Peyer's patch (tissue), 4 donors: ENCODE measurements at regions not wholly inside any gene's neighbourhood (a gene's known extent, or its start where the extent isn't known, plus 50 kb on each side); places are given as distances from the start of the nearest gene placed in this dataset.
"Not testable (repeated sequence)": the region's sequence is repeated elsewhere in the genome, so short reads cannot be mapped to it uniquely, and the experiment has no call there.

Experiments used
- DNase-seq, 3 donors: peaks; one replicate each; pipeline ENCODE4 v3.0.0-alpha.2; 2017 to 2019
- H3K27ac ChIP-seq, 4 donors: fragments of 200-600 bp; sonication (generic); one replicate each; pipeline ENCODE4 v1.5.1; 2016 to 2019
- H3K27me3 ChIP-seq, 2 donors: fragments of 200-600 bp; sonication (generic); one replicate each; pipeline ENCODE4 v1.5.1; 2019
- H3K36me3 ChIP-seq, 3 donors: fragments of 200-600 bp; sonication (generic); one replicate each; pipeline ENCODE4 v1.5.1; 2016 to 2019
- H3K4me1 ChIP-seq, 4 donors: fragments of 200-600 bp; sonication (generic); one replicate each; pipeline ENCODE4 v1.5.1; 2016 to 2019
- H3K4me3 ChIP-seq, 4 donors: fragments of 200-600 bp; sonication (generic); 1 replicate in 3 of 4; 2 replicates in 1 of 4; pipeline ENCODE4 v1.5.1; 2016 to 2019; ENCODE audit warnings: mild to moderate bottlenecking in 1 of 4
- H3K9me3 ChIP-seq, 4 donors: fragments of 200-600 bp; sonication (generic); one replicate each; pipeline ENCODE4 v1.5.1; 2016 to 2019; ENCODE audit warnings: mild to moderate bottlenecking in 1 of 4
- CTCF ChIP-seq, 6 experiments: fragments of 450-650 bp in 4 of 6; fragments of 200-600 bp in 2 of 6; sonication (generic) in 1 of 6; IDR thresholded peaks; one replicate each; pipeline ENCODE4 v1.5.1; 2017 to 2019; ENCODE audit warnings: antibody characterized with exemption in 6 of 6, mild to moderate bottlenecking in 3 of 6, moderate library complexity in 1 of 6
- POLR2A ChIP-seq, 2 donors: fragments of 450-650 bp; IDR thresholded peaks; one replicate each; pipeline ENCODE4 v1.5.1; 2017; ENCODE audit warnings: antibody characterized with exemption in 2 of 2, mild to moderate bottlenecking in 2 of 2, moderate library complexity in 2 of 2

- TF ChIP-seq POLR2A (IDR thresholded peaks at IDR 0.05) (no peak), CTCF (IDR thresholded peaks at IDR 0.05) (no peak)
- DNase-seq = no peak
- Histone ChIP-seq H3K9me3 (no peaks in the 10 kb centered on the region), H3K27me3 (no peaks in the 10 kb centered on the region), H3K36me3 (no peaks in the 10 kb centered on the region), H3K4me1 (no peaks in the 10 kb centered on the region), H3K27ac (no peak overlapping the region), H3K4me3 (no peak overlapping the region)
Measured at GRCh38 chr9:73280113-73280512, 128.4 kb downstream of the ANXA1 start.

- no peaks in the 10 kb centered on the region for H3K27me3 ChIP-seq
- no peak for DNase-seq
- no peak for TF ChIP-seq CTCF (IDR thresholded peaks at IDR 0.05)
- TF ChIP-seq POLR2A (IDR thresholded peaks at IDR 0.05) = no peak
- H3K27ac ChIP-seq = no peak overlapping the region
- no peaks in the 10 kb centered on the region for H3K9me3 ChIP-seq
- no peaks in the 10 kb centered on the region for H3K4me1 ChIP-seq
- no peak overlapping the region for H3K4me3 ChIP-seq
- no peaks in the 10 kb centered on the region for H3K36me3 ChIP-seq
Measured at GRCh38 chr9:73284377-73284776, 132.7 kb downstream of the ANXA1 start.

- no peaks in the 10 kb centered on the region for H3K4me1 ChIP-seq
- no peaks in the 10 kb centered on the region for H3K9me3 ChIP-seq
- H3K27ac ChIP-seq = no peak overlapping the region
- H3K27me3 ChIP-seq = no peaks in the 10 kb centered on the region
- TF ChIP-seq POLR2A (IDR thresholded peaks at IDR 0.05) = no peak
- no peak for TF ChIP-seq CTCF (IDR thresholded peaks at IDR 0.05)
- no peaks in the 10 kb centered on the region for H3K36me3 ChIP-seq
- no peak overlapping the region for H3K4me3 ChIP-seq
- DNase-seq = no peak
Measured at GRCh38 chr9:73294336-73294735, 142.7 kb downstream of the ANXA1 start.

GRCh38 chr9:73325983-73326382 is 174.3 kb downstream of the ANXA1 start:
- no peaks in the 10 kb centered on the region for H3K4me1 ChIP-seq
- TF ChIP-seq POLR2A (IDR thresholded peaks at IDR 0.05) (no peak), CTCF (IDR thresholded peaks at IDR 0.05) (no peak)
- H3K4me3 ChIP-seq = no peak overlapping the region
- H3K9me3 ChIP-seq = no peaks in the 10 kb centered on the region
- no peaks in the 10 kb centered on the region for H3K27me3 ChIP-seq
- DNase-seq = no peak
- H3K27ac ChIP-seq = no peak overlapping the region
- H3K36me3 ChIP-seq = no peaks in the 10 kb centered on the region

- H3K9me3 ChIP-seq = no peaks in the 10 kb centered on the region
- DNase-seq = no peak
- no peaks in the 10 kb centered on the region for H3K4me1 ChIP-seq
- H3K27ac ChIP-seq = no peak overlapping the region
- TF ChIP-seq POLR2A (IDR thresholded peaks at IDR 0.05) = no peak
- no peak for TF ChIP-seq CTCF (IDR thresholded peaks at IDR 0.05)
- H3K36me3 ChIP-seq = no peaks in the 10 kb centered on the region
- no peaks in the 10 kb centered on the region for H3K27me3 ChIP-seq
- no peak overlapping the region for H3K4me3 ChIP-seq
Measured at GRCh38 chr9:73327149-73327548, 175.5 kb downstream of the ANXA1 start.

- not testable (repeated sequence) for DNase-seq, H3K4me3 ChIP-seq, H3K4me1 ChIP-seq, H3K27ac ChIP-seq, H3K36me3 ChIP-seq, H3K27me3 ChIP-seq, H3K9me3 ChIP-seq
Measured at GRCh38 chr9:73337182-73337581, 185.5 kb downstream of the ANXA1 start.
